ENCODE measurements at regions not wholly inside any gene's neighbourhood (a gene's known extent, or its start where the extent isn't known, plus 50 kb on each side); places are given as distances from the start of the nearest gene placed in this dataset.

- DNase-seq (ENCODE audit: low read depth in 1 of 2, low spot score in 1 of 2) = no peak
- peaks cover 10% of the 10 kb centered on the region; the same call in 2 of the 3 replicates for H3K4me1 ChIP-seq
- no peak overlapping the region for H3K4me3 ChIP-seq
- no peak overlapping the region for H3K27ac ChIP-seq
- no peak overlapping the region for H3K4me2 ChIP-seq
- 58% methylated on average over 3 of the region's 3 CpGs for WGBS (ENCODE audit: missing lambda C conversion rate)
- no peak for FAIRE-seq
- TF ChIP-seq BHLHE40 (IDR thresholded peaks at IDR 0.05; ENCODE audit: low read depth, low read length) = no peak
- no peak for TF ChIP-seq CHD2 (IDR thresholded peaks at IDR 0.05; ENCODE audit: low read length, partially characterized antibody)
- TF ChIP-seq FOXS1 (CRISPR knock-in tag; IDR thresholded peaks at IDR 0.05) = no peak
- no peak for TF ChIP-seq NFE2L2 (conservative IDR thresholded peaks at IDR 0.05; ENCODE audit: low read length)
- ATAC-seq = no peak
- ChIA-PET POLR2A (no interaction called here), CTCF (interaction anchor here (1.6 kb wide), 1 partner anchor 9 kb away, joined by 4 read pairs; no protein-coding TSS in a partner anchor)
- 0 out of 3 replicates have a peak, but pooled peaks cover 4% of the 10 kb centered on the region for H3K9me3 ChIP-seq
These were observed 207.6 kb upstream of the PRICKLE2 start for GRCh38 chr3:64432870-64433269.

- DNase-seq (ENCODE audit: low read depth in 1 of 2, low spot score in 1 of 2) (no peak), ATAC-seq (no peak), FAIRE-seq (no peak)
- H3K27ac ChIP-seq = no peak overlapping the region
- 69% methylated on average over 6 of the region's 6 CpGs for WGBS (ENCODE audit: missing lambda C conversion rate)
- 0 out of 3 replicates have a peak, but pooled peaks cover 4% of the 10 kb centered on the region for H3K9me3 ChIP-seq
- no peak overlapping the region for H3K4me2 ChIP-seq
- no peaks in the 10 kb centered on the region for H3K4me1 ChIP-seq
- CTCF ChIA-PET = interaction anchor here (1.0 to 1.6 kb wide), 2 partner anchors 10 to 48 kb away, joined by 3 to 4 read pairs; no protein-coding TSS in a partner anchor
- no peak overlapping the region for H3K4me3 ChIP-seq
- POLR2A ChIA-PET = no interaction called here
- TF ChIP-seq NFE2L2 (conservative IDR thresholded peaks at IDR 0.05; ENCODE audit: low read length) (no peak), ATOH8 (CRISPR knock-in tag; IDR thresholded peaks at IDR 0.05; ENCODE audit: low read depth) (no peak), HOXA7 (CRISPR knock-in tag; IDR thresholded peaks at IDR 0.05) (no peak), HES2 (IDR thresholded peaks at IDR 0.05) (no peak), HMGXB4 (CRISPR knock-in tag; IDR thresholded peaks at IDR 0.05; ENCODE audit: borderline replicate concordance) (no peak), HOXB13 (CRISPR knock-in tag; IDR thresholded peaks at IDR 0.05; ENCODE audit: low read depth) (no peak), ZFP36 (IDR thresholded peaks at IDR 0.05; ENCODE audit: borderline replicate concordance, partially characterized antibody) (no peak), REST (IDR thresholded peaks at IDR 0.05) (no peak), TP53 (CRISPR knock-in tag; IDR thresholded peaks at IDR 0.05) (no peak), HEYL (CRISPR knock-in tag; IDR thresholded peaks at IDR 0.05) (no peak), BCL3 (IDR thresholded peaks at IDR 0.05) (no peak), EHF (CRISPR knock-in tag; IDR thresholded peaks at IDR 0.05) (no peak), PHF8 (IDR thresholded peaks at IDR 0.05; ENCODE audit: borderline replicate concordance, low read depth) (no peak), JUN (IDR thresholded peaks at IDR 0.05) (no peak)
These were observed 206.3 kb upstream of the PRICKLE2 start for GRCh38 chr3:64431526-64432091.
